ENCODE measurements at regions not wholly inside any gene's neighbourhood (a gene's known extent, or its start where the extent isn't known, plus 50 kb on each side); places are given as distances from the start of the nearest gene placed in this dataset.

GRCh38 chr11:81987829-81988472 lies 745.7 kb downstream of the FAM181B start:
- H3K4me3 ChIP-seq, result no peak overlapping the region

GRCh38 chr11:81986556-81987161 lies 747.0 kb downstream of the FAM181B start:
- no peak overlapping the region for H3K4me3 ChIP-seq
- intact Hi-C loops (cut with DNase I), result no loop called here
- peaks cover 12 to 15% of the 10 kb centered on the region in 2 donors for H3K4me1 ChIP-seq (replicated peaks in 1 of 2)
- peak overlapping the region in 1 of 5 donors; percentile 74 for H3K27ac ChIP-seq
- no peak for DNase-seq
- no peaks in the 10 kb centered on the region for H3K27me3 ChIP-seq
- TF ChIP-seq POLR2A (IDR thresholded peaks at IDR 0.05), result no peak
- TF ChIP-seq CTCF (IDR thresholded peaks at IDR 0.05), result no peak
- H3K9me3 ChIP-seq (replicated peaks in 1 of 3), result peaks cover 0 to 4% (median 0%) of the 10 kb centered on the region in 3 donors
- 88 to 96% (median 91%) methylated on average over 2 to 31 of the region's 31 CpGs for WGBS, 4 donors
- H3K36me3 ChIP-seq (replicated peaks in 1 of 2), result no peaks in the 10 kb centered on the region

More at GRCh38 chr11:81987829-81988472, 745.7 kb downstream of the FAM181B start:
- Histone ChIP-seq H3K4me1 (replicated peaks in 1 of 2) (peaks cover 12 to 15% of the 10 kb centered on the region in 2 donors), H3K27me3 (no peaks in the 10 kb centered on the region), H3K27ac (peak overlapping the region; percentile 45 to 89 (median 77)), H3K9me3 (replicated peaks in 1 of 3) (peaks cover 0 to 4% (median 0%) of the 10 kb centered on the region in 3 donors), H3K36me3 (replicated peaks in 1 of 2) (no peaks in the 10 kb centered on the region)
- WGBS, 4 donors, result 48 to 60% (median 51%) methylated on average over 3 of the region's 3 CpGs
- intact Hi-C loops (cut with DNase I), result no loop called here
- TF ChIP-seq CTCF (IDR thresholded peaks at IDR 0.05) (no peak), POLR2A (IDR thresholded peaks at IDR 0.05) (peak in 1 of 2 donors; percentile 7)
- peak; percentile 85 to 98 (median 94) for DNase-seq

GRCh38 chr11:81979448-81979847 lies 754.2 kb downstream of the FAM181B start:
- Histone ChIP-seq H3K4me1 (replicated peaks in 1 of 2) (no peaks in the 10 kb centered on the region), H3K4me3 (no peak overlapping the region), H3K27me3 (no peaks in the 10 kb centered on the region), H3K36me3 (replicated peaks in 1 of 2) (no peaks in the 10 kb centered on the region), H3K27ac (no peak overlapping the region), H3K9me3 (replicated peaks in 1 of 3) (peaks cover 0 to 4% (median 0%) of the 10 kb centered on the region in 3 donors)
- intact Hi-C loops (cut with DNase I), result no loop called here
- DNase-seq, result no peak
- TF ChIP-seq POLR2A (IDR thresholded peaks at IDR 0.05) (no peak), CTCF (IDR thresholded peaks at IDR 0.05) (no peak)
- WGBS, 4 donors, result 74 to 88% (median 79%) methylated on average over 1 of the region's 1 CpG

GRCh38 chr11:81975261-81975900 lies 758.3 kb downstream of the FAM181B start:
- Histone ChIP-seq H3K4me3 (no peak overlapping the region), H3K9me3 (replicated peaks in 1 of 3) (no peaks in the 10 kb centered on the region), H3K27ac (no peak overlapping the region), H3K36me3 (replicated peaks in 1 of 2) (no peaks in the 10 kb centered on the region), H3K27me3 (no peaks in the 10 kb centered on the region), H3K4me1 (replicated peaks in 1 of 2) (no peaks in the 10 kb centered on the region)
- DNase-seq, result no peak
- TF ChIP-seq POLR2A (IDR thresholded peaks at IDR 0.05) (no peak), CTCF (IDR thresholded peaks at IDR 0.05) (no peak)
- intact Hi-C loops (cut with DNase I), result no loop called here
- 79 to 84% (median 83%) methylated on average over 2 of the region's 2 CpGs for WGBS, 4 donors

Measured in adrenal gland (tissue), 9 donors.